ENCODE measurements at regions not wholly inside any gene's neighbourhood (a gene's known extent, or its start where the extent isn't known, plus 50 kb on each side); places are given as distances from the start of the nearest gene placed in this dataset.

DNA sequence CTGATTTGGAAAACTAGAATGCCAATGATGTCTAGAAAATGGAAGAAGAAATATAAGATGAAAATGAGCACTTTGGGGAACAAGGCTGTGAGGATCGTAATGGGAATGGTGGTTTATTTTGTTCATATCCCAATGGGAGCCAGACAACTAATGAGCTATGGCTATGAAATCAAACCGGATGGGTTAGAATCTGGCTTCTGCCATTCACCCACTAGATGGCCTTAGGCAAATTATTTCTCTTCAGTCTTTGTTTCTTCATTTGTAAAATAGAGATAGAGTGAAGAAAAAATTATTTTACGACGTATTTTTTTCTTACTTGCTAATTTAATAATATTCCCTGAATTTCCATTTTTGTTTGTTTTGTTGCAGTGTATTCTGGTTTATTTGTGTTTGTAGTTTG is 572.1 kb upstream of the IGFBP3 start:
- no peak overlapping the region for H3K27ac ChIP-seq (ENCODE audit: poor library complexity, severe bottlenecking)
- ATAC-seq (ENCODE audit: low read depth) (no peak), DNase-seq (ENCODE audit: low spot score) (no peak)
- no peak overlapping the region for H3K4me3 ChIP-seq (ENCODE audit: severe bottlenecking)
- no peaks in the 10 kb centered on the region for H3K36me3 ChIP-seq (ENCODE audit: low read depth)
- no peaks in the 10 kb centered on the region for H3K9me3 ChIP-seq (ENCODE audit: severe bottlenecking)
- TF ChIP-seq, protein P1, sequence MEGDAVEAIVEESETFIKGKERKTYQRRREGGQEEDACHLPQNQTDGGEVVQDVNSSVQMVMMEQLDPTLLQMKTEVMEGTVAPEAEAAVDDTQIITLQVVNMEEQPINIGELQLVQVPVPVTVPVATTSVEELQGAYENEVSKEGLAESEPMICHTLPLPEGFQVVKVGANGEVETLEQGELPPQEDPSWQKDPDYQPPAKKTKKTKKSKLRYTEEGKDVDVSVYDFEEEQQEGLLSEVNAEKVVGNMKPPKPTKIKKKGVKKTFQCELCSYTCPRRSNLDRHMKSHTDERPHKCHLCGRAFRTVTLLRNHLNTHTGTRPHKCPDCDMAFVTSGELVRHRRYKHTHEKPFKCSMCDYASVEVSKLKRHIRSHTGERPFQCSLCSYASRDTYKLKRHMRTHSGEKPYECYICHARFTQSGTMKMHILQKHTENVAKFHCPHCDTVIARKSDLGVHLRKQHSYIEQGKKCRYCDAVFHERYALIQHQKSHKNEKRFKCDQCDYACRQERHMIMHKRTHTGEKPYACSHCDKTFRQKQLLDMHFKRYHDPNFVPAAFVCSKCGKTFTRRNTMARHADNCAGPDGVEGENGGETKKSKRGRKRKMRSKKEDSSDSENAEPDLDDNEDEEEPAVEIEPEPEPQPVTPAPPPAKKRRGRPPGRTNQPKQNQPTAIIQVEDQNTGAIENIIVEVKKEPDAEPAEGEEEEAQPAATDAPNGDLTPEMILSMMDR (IDR thresholded peaks at IDR 0.05; ENCODE audit: poor library complexity, severe bottlenecking): no peak
- no peaks in the 10 kb centered on the region for H3K4me1 ChIP-seq (ENCODE audit: insufficient read depth, poor library complexity, severe bottlenecking)
- H3K27me3 ChIP-seq (ENCODE audit: insufficient read depth, poor library complexity, severe bottlenecking): no peaks in the 10 kb centered on the region

DNA sequence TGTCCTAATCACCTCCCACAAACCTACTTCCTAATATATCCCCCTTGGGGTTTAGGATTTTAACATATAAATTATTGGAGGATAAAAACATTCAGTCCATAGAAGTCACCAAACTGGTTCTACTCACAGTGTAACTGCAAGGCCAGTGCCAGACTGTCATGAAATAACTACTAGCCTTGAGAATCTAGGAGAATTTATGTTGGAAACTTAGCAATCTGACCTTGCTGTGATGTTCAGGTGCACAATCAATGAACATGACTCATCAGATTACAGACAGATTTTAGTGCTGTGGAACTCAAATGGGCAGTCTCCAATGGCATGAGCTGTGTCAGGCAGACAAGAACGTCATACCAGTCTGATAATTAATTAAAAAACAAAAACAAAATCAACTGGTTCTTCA is 571.4 kb upstream of the IGFBP3 start:
- no peaks in the 10 kb centered on the region for H3K27me3 ChIP-seq (ENCODE audit: insufficient read depth, poor library complexity, severe bottlenecking)
- H3K36me3 ChIP-seq (ENCODE audit: low read depth): no peaks in the 10 kb centered on the region
- DNase-seq (ENCODE audit: low spot score) (no peak), ATAC-seq (ENCODE audit: low read depth) (no peak)
- H3K27ac ChIP-seq (ENCODE audit: poor library complexity, severe bottlenecking): no peak overlapping the region
- H3K4me1 ChIP-seq (ENCODE audit: insufficient read depth, poor library complexity, severe bottlenecking): no peaks in the 10 kb centered on the region
- no peaks in the 10 kb centered on the region for H3K9me3 ChIP-seq (ENCODE audit: severe bottlenecking)
- no peak overlapping the region for H3K4me3 ChIP-seq (ENCODE audit: severe bottlenecking)
- TF ChIP-seq, protein P1 (IDR thresholded peaks at IDR 0.05; ENCODE audit: poor library complexity, severe bottlenecking): no peak

DNA sequence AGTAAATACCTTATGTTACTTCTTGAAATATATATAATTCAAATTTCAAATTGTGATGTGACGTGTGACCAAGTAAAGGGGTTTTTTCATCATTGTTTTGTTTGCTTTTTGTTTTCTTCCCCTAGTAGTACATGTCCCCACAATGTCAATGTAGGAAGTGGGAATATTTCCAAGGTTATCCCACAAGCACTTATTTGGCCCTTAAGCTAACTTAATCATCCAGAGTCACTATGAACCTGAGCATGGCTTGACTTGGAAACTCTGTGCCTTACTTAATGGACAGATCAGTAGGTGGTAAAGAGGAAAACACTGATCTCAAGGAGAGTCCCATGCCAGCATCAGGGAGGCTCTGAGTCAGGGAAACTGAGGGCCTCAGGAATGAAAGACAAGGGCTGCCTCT is 569.3 kb upstream of the IGFBP3 start:
- Histone ChIP-seq H3K4me3 (ENCODE audit: severe bottlenecking) (no peak overlapping the region), H3K27ac (ENCODE audit: poor library complexity, severe bottlenecking) (no peak overlapping the region), H3K27me3 (ENCODE audit: insufficient read depth, poor library complexity, severe bottlenecking) (no peaks in the 10 kb centered on the region), H3K4me1 (ENCODE audit: insufficient read depth, poor library complexity, severe bottlenecking) (peaks cover 18% of the 10 kb centered on the region), H3K9me3 (ENCODE audit: severe bottlenecking) (no peaks in the 10 kb centered on the region), H3K36me3 (ENCODE audit: low read depth) (no peaks in the 10 kb centered on the region)
- TF ChIP-seq, protein P1 (IDR thresholded peaks at IDR 0.05; ENCODE audit: poor library complexity, severe bottlenecking): no peak
- ATAC-seq (ENCODE audit: low read depth): no peak
- no peak for DNase-seq (ENCODE audit: low spot score)

DNA sequence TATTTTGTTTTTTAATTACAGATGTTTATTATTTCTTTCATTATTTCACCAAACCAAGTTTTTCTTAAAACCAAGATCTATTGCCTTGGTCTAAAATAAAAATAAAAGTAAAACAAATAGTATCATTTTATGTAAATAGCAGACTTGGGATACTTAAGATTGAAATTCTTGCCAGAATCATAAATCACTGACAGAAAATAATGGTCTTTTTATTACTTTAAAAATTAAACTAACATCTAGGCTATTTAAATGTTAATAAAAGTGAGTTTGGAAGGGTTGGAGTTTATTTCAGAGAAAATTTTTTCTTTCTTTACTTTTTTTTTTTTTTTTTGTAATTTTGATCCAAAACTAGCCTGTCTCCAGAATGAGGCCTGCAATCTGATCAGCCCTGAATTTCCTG is 568.0 kb upstream of the IGFBP3 start:
- H3K4me1 ChIP-seq (ENCODE audit: insufficient read depth, poor library complexity, severe bottlenecking): peaks cover 22% of the 10 kb centered on the region
- no peaks in the 10 kb centered on the region for H3K9me3 ChIP-seq (ENCODE audit: severe bottlenecking)
- DNase-seq (ENCODE audit: low spot score) (no peak), ATAC-seq (ENCODE audit: low read depth) (no peak)
- H3K36me3 ChIP-seq (ENCODE audit: low read depth): no peaks in the 10 kb centered on the region
- TF ChIP-seq, protein P1 (IDR thresholded peaks at IDR 0.05; ENCODE audit: poor library complexity, severe bottlenecking): no peak
- H3K27ac ChIP-seq (ENCODE audit: poor library complexity, severe bottlenecking): no peak overlapping the region
- H3K27me3 ChIP-seq (ENCODE audit: insufficient read depth, poor library complexity, severe bottlenecking): no peaks in the 10 kb centered on the region
- H3K4me3 ChIP-seq (ENCODE audit: severe bottlenecking): no peak overlapping the region

DNA sequence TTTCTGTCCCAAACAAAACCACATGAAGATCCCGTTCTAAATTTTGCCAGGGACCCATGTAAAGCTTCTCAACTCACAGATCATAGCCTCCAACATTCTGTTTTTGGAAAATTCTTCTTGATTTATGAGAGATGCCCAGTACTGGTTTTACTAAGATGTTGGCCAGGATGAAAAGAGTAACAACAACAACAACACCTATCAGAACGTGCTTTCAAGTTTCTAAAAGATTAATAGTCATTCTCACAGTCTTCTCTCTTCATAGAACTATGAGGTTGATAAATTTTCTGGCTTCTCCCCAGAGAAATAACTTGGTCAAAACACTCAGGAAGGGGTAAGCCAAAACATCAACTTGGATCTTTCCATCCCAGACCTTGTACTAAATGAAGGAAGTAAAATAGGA is 567.5 kb upstream of the IGFBP3 start:
- Histone ChIP-seq H3K4me3 (ENCODE audit: severe bottlenecking) (no peak overlapping the region), H3K4me1 (ENCODE audit: insufficient read depth, poor library complexity, severe bottlenecking) (peaks cover 22% of the 10 kb centered on the region), H3K27ac (ENCODE audit: poor library complexity, severe bottlenecking) (no peak overlapping the region), H3K36me3 (ENCODE audit: low read depth) (no peaks in the 10 kb centered on the region), H3K9me3 (ENCODE audit: severe bottlenecking) (no peaks in the 10 kb centered on the region), H3K27me3 (ENCODE audit: insufficient read depth, poor library complexity, severe bottlenecking) (no peaks in the 10 kb centered on the region)
- ATAC-seq (ENCODE audit: low read depth): no peak
- DNase-seq (ENCODE audit: low spot score): no peak
- TF ChIP-seq, protein P1 (IDR thresholded peaks at IDR 0.05; ENCODE audit: poor library complexity, severe bottlenecking): no peak
